ENCODE measurements at regions not wholly inside any gene's neighbourhood (a gene's known extent, or its start where the extent isn't known, plus 50 kb on each side); places are given as distances from the start of the nearest gene placed in this dataset.
"Not testable (repeated sequence)": the region's sequence is repeated elsewhere in the genome, so short reads cannot be mapped to it uniquely, and the experiment has no call there.

DNA sequence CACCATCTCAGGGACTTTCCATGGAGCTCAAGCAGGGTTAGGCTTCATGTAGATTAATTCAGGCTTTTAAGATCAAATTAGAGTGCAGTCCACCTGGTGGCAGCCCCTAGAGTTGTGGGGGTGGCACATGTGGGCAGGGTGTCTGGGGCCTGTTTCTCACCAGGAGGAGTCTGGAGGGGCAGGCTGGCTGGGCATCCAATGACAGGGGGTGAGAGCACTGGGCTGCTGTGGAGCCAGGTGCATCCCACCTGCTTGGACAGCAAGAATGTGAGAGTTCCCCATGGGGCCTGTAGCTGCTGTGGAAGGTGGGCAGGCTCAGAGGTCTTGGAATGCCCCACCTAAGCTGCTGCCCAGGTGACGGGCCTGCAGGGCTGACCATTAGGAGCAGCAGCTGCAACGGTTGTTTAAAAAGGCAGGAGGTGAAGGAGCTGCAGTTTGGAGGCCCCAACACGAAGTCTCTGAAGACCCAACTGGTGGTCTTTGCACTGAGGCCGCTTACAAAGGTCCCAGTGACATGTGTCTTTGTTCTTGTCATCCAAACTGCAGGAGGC, 686.3 kb upstream of the HS6ST1 start:
- no peak for DNase-seq

DNA sequence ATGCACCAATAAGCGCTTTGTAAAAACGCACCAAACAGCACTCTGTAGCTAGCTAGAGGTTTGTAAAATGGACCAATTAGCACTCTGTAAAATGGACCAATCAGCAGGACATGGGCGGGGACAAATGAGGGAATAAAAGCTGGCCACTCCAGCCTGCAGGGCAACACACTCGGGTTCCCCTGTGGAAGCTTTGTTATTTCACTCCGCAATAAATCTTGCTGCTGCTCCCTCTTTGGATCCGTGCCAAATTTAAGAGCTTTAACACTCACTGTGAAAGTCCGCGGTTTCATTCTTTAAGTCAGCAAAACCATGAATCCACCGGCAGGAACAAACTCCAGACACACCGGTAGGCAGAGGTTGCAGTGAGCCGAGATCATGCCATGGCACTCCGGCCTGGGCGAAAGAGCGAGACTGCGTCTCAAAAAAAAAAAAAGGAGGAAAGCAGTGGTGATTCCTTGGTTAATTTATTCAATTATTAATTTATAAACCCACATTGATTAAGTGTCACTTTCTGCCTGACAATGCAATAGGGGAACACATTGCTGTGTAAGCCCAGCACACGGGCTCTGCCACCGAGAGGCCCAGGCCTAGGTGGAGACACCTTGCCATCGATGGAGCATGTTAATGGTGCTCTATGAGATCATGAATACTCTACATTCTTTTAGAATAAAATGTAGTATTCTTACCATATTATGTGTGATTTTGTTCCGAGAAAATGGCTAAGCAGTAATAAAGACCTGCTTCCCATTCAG, 687.6 kb upstream of the HS6ST1 start:
- DNase-seq = no peak

DNA sequence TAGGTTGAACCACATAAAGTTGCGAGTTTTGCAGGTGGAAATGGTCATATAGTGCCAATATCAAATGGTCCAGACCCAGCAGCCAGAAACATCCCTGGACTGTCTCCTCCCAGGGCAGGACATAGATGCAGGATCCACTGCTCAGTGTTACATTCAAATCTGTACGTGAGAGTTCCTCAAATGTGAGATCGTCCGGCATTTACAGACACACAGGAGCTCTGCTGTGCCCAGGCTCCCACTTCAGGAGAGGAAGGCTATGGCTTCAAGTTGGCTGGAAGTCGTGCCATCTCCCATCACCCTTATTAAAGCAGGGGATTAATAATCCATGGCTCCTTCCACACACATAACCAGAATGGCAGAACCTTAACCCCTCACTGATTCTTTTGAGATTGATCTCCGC, 688.2 kb upstream of the HS6ST1 start:
- DNase-seq = no peak

DNA sequence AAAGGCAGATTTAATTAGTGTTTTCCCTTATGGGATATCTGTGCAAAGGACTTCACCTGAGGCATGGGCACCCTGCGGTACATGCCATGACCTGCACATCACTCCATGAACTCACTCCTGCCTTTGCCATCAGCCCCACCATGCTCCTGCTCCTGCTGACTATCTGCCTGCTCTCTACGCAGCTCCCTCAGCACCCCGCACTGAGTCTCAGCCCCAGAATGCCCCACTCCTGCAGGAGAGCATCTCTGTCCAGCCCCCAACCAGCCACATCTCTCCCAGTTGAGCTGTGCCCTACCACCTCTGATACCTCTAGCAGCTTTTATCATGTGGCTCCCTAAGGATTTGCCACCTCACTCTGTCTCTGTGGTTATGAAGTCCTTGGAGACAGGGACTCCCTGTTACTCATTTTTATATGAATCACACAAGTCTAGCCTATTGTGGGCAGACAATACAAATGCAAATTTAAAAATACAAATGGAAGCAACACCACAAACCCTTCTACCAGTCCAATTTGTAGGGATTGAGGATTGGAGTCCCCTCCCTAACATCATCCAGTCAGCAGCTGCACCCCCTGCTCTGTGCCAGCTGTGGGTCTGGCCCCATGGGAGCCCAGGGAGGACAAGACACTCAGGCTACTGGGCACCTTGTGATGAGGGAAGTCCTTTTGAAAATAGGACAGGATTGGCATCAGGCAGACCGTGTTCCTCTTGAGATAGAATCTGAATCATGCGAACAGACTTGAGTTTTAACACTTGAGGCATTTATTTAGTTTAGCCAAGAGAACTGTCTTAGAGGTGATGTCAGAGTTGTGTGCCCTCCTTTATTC, 689.6 kb upstream of the HS6ST1 start:
- DNase-seq = no peak

DNA sequence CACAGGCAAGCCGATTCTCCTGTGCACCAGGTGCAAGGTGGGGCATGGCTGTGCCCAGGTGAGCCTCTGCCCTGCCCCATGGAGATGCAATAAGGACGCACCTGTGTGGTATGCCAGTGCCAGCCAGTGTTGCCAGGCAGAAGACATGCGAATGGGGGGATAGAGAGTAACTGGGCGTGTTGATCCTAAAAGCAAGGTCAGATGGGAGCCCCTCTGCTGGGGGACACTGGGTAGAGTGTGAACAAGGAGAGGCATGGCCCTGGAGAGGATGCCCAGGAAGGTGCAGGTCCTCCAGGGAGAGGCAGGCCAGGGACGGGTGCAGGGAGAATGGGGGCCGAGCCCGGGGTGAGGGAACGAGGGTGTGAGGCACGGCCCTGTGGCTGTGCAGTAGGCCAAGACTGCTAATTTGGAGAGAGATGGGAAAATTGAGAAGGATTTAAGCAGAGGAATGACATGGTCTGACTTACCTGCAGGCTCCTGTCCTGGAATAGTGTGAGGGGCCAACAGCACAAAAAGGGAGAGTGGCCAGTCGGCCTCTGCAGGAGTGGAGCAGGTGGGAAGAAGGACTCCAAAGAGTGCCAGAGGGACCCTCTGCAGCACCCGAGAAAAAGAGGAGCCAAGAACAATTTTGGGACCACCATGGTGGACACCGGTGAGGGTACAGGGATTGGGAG, 690.4 kb upstream of the HS6ST1 start:
- DNase-seq = no peak

DNA sequence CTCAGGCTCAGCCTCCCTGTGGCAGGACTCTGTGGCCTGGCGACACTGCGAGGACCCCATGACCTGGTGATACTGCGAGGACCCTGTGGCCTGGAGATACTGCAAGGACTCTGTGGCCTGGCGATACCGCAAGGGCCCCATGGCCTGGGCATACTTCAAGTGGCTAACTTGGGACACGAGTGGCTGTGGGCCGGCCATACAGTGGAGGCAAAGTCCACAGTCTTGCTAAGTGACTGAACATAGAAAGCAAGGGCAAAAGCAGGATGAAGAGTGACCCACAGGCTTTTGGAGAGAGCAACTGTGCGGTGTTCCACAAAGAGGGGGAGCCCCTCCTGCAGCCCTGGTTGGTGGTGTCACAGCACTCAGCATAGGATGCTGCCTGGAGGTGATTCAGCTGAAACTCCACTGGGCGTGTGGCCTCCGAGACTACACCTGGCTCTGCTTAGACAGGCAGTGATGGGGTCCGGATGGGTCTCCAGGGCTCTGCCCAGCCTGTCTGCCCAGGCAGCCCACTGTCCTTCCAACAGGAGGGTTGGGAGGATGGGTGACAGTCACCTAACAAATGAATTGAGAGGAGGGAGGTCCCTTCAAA, 691.0 kb upstream of the HS6ST1 start:
- no peak for DNase-seq

DNA sequence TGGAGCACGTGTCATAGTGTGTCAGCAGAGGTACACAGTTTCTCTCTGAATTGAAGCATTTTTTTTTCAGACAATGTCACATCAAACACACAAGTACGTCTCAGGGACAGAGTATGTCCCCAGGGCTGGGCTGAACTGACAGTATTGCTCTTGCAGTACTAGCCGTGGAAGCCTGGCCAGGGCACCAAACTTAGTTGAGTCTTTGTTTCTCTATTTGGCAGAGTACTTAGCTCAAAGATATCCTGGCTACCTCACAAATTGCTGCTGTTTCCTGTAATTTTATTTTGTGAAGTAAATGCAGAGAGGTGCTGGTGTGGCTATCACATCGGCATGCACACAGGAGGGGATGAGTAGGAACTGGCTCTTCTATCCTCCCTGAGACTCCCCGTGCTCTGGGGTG, 691.6 kb upstream of the HS6ST1 start:
- no peak for DNase-seq

DNA sequence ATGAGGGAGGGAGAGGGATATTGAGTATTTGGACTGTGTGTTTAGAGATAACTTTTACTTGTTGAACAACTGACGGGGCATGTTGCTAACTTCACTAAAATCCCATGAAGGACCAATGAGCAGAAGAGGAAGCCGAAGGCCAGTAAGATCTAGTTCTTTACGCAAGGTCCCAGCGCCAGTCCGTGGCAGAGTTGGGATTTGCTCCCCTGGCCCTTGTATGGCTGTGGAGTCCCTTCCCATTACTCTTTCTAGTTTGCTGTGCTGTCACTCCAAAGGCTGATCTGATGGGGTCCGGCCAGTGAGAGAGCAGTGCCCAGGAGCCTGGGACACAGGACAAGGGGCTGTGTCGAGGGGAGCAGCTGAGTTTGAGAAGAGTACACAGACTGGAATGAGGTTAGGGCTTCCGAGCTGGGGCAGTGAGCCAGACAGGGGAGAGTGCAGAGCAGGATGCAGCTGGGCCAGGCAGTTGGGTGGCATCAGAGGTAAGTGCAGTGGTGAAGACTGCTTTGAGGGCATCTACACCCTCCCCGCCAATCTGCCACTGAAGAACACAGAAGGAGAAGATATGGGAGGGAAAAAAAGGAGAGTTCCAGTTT, 692.9 kb upstream of the HS6ST1 start:
- DNase-seq = no peak

DNA sequence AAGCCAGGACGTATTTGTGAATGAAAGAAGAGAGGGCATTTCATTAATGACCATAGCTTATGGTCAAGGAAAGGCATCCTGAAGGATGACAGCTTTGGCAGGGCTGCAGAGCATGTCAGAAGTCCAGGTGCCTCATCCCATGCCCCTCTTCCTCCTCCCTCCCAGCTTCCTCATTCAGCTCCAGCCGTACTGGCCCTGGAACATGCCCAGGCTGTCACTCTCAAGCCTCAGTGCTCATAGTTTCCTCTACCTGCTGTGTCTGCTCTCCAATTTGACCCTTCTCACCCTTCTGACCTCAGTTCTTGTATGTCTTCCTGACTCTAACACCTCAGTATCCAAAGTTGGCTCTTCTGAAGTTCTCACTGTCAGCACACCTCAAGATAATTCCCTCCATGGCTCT, 695.8 kb upstream of the HS6ST1 start:
- DNase-seq = no peak

DNA sequence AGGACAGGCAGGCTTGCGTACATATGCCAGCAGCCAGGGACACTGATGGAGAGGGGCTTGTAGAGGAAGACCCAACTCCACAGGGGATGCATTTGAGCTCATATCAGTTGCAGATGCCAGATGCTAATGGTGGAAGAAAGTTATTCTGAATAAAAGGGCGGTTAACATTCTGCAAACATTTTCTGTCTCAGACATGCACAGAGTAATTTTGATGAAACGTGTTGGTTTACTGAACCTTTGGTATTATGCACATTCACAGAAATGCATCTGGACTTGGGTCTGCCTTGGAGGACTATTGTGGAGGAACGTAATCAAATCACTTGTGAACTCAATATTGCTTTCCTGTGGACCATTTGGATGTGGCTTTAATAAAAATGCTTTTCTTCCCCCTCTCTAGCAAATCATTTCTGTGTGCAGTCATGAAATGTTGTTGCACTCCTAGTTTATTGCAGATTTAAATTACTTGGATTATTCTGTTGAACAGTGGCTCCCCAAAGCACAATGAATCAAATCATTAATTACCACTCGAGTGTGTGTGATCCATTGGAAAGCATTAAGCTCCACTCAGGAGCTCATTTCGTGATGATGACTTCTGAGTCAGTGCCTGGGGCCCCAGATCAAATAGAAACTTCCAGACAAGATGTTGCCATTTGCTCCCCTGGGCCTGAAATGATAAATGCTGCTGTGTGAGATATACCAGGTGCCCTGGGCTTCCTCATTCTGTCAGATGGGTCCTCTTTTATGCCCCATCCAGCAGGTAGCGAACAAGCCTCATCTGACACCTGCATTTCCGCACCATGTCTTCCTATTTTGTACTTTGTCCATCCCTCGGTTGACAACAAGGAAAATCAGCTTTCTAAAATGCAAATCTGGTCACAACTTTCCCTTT, 697.0 kb upstream of the HS6ST1 start:
- no peak for DNase-seq

DNA sequence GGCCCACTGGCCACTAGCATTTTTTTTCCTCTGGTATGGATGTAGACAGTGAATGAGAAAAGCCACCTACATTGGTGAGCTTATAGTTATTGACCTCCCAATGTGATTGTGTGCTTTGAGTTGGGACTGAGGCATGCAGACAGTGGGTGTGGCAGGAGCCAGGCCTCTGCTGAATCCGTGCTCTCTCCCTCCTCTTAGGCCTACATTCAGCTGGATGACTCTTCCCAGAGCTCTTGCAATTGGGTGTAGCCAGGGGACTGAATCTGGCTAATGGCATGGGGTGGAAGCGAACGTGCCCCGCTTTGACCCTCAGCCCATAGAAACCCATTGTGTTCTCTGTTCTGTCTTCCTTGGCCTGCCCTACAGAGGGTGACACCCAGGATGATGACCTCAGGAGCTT, 698.3 kb upstream of the HS6ST1 start:
- DNase-seq = no peak

DNA sequence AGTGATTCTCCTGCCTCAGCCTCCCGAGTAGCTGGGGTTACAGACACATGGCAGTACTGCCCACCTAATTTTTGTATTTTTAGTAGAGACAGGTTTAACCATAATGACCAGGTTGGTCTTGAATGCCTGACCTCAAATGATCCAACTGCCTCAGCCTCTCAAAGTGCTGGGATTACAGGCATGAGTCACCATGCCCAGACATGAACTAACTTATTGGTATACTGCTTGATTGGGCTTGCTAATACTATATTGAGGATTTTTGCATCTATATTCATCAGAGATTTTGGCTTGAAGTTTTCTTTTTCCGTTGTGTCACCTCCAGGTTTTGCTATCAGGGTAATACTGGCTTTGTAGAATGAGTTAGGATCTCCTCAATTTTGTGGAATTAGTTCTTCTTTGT, 706.1 kb upstream of the HS6ST1 start:
- DNase-seq = no peak

DNA sequence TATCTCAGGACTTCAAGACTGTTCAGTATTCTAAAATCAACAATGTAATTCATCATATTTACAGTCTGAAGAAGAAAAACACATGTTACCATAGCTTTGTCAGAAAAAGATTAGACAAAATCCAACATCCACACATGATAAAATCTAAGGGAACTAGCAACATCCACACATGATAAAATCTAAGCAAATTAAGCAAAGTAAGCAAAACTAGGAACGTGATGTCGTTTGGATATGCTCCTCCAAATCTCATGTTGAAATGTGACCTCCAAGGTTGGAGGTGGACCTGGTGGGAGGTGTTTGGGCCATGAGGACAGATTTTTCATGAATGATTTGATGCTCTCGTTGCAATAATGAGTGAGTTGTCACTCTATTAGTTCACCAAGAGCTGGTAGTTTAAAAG, 717.3 kb upstream of the HS6ST1 start:
- no peak for DNase-seq

DNA sequence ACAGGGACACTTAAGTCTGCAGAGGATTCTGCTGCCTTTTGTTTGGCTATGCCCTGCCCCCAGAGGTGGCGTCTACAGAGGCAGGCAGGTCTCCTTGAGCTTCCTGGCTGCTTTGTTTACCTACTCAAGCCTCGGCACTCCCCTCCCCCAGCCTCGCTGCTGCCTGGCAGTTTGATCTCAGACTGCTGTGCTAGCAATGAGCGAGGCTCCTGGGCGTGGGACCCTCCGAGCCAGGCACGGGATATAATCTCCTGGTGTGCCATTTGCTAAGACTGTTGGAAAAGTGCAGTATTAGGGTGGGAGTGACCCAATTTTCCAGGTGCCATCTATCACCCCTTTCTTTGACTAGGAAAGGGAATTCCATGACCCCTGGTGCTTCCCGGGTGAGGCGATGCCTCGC, 725.0 kb upstream of the HS6ST1 start:
- DNase-seq = not testable (repeated sequence)

DNA sequence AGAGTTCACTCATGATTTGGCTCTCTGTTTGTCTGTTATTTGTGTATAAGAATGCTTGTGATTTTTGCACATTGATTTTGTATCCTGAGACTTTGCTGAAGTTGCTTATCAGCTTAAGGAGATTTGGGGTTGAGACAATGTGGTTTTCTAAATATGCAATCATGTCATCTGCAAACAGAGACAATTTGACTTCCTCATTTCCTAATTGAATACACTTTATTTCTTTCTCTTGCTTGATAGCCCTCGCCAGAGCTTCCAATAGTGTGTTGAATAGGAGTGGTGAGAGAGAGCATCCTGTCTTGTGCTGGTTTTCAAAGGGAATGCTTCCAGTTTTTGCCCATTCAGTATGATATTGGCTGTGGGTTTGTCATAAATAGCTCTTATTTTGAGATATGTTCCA, 727.8 kb upstream of the HS6ST1 start:
- DNase-seq = not testable (repeated sequence)

DNA sequence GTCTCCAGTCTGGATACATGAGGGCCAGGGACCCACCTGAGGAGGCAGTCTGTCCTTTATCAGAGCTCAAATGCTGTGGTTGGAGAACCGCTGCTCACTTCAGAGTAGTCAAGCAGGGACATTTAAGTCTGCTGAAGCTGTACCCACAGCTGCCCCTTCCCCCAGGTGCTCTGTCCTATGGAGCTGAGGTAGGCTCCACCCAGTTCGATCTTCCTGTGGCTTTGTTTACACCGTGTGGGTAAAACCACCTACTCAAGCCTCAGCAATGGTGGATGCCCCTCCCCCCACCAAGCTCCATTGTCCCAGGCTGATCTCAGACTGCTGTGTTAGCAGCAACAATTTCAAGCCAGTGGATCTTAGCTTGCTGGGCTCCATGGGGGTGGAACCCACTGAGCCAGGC, 731.4 kb upstream of the HS6ST1 start:
- DNase-seq = no peak

DNA sequence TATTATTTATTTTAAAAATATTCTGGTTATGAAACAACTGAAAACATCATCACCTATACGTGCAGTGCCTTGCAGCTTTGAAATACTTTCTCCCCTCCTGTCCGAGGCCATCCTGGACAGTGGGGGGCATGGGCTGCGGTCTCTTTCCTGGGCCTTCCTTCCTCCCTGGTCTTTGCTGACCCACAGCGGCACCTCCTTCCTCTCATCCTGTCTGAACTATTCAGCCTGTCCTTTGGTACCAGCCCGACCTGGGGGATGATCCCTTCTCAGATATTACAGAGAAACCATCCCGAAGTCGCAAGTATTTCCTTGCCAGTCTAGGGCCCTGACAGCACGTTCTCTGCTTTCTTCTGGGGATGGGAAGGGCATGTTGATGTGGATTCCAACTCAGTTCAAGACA, 736.6 kb upstream of the HS6ST1 start:
- no peak for DNase-seq

DNA sequence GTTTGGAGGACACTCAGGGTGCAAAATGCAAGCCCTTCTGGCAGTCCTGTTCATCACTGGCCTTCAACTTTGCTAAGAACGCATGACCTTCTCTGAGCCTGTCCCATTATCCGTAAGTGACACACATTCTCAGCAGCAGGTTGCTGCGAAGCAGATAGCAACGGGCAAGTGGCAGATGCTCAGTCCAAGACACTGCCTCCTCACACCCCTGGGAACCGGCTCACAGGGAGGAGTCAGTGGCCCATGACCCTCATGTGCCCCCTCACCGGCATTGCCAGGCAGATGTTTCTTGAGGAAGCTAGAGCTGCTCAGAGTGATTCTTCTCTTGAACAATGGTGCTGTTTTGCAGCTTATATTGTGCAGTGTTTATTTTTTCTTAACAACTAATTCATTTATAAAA, 737.2 kb upstream of the HS6ST1 start:
- DNase-seq = no peak

DNA sequence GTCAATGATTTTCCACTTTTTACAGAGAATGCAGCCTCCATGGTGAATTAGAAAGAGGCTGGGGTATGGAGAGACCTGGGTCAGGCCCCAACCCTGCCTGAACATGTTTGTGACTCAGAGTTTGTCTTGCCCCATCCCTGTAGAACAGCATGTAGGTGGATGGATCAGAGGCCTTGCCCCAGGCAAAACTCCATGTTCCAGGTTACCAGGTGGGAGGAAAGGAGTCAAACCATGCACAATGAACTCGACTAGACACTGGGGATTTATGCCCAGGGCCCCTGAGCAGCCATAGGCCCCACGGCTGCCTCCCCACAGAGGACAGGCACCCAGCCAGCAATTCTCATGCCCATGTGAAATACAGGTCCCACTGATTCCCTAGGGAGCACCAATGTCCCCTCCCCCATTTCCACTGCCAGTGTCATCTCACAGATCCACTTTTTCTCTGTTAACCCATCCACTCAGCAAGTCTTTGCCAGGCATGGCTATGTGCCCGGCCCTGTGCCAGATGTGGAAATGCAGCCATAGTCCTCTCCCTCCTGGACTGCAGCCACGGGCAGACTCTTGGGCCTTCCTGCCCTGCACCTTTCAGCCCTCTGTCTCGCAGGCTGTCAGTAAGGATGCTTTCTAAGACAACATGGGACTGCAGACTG, 737.8 kb upstream of the HS6ST1 start:
- no peak for DNase-seq

DNA sequence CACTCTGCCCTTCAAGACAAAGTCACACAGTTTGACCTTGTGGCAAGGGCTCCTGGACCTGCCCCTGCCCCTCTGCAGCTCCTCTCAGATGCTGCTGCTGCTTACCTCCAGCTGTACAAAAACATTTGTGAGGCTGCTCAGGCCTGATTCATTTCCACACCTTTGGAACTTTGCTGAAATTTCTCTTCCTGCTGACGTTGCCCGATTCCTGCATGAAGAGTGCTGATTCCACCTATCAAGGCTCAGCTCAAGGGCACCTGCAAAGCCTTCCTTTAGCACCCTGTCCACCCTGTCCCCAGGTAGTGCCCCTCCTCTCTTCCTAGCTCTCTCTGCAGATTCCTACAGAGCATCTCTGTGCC, 738.3 kb upstream of the HS6ST1 start:
- no peak for DNase-seq

DNA sequence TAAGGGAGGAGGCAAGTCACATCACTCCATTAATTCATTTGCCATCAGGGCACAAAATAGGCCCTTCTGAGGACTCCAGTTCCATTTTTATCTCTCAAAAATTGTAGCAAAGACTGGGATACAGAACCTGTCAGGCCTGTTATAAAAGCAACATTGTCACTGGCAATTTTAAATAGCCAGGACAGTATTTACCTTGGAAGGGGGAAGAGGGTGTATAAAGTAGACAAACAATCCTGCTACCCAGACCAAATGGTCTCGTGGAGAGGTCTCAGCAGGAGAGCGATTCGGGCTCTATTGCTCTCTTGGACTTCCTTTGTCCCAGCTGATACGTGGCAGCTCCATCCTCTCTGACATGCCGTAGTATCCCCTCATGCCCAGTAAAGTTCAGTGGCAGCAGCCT, 740.3 kb upstream of the HS6ST1 start:
- no peak for DNase-seq

Data from cerebellar nuclear complex (tissue), 1 donor.